MM.1S (cell line): ENCODE measurements at regions not wholly inside any gene's neighbourhood (a gene's known extent, or its start where the extent isn't known, plus 50 kb on each side); places are given as distances from the start of the nearest gene placed in this dataset.

Experiments used
- CTCF ChIP-seq: fragments of 300-600 bp; sonication (generic); IDR thresholded peaks from 2 replicates; pipeline ENCODE4 v1.5.1; 2016; ENCODE audit warnings: antibody characterized with exemption, low read length, mixed read lengths
- EZH2 ChIP-seq: fragments of 300-600 bp; sonication (generic); optimal IDR thresholded peaks from 2 replicates; pipeline ENCODE3; 2017; ENCODE audit warnings: low read depth, mild to moderate bottlenecking, antibody characterized with exemption, low read length, mixed read lengths
- EZH2phosphoT487 ChIP-seq: fragments of 300-600 bp; sonication (generic); IDR thresholded peaks from 2 replicates; pipeline ENCODE4 v1.6.1; 2018; ENCODE audit warnings: antibody characterized with exemption, low read length

- TF ChIP-seq CTCF (no peak), EZH2 (no peak), EZH2phosphoT487 (no peak)
Measured at GRCh38 chr3:65029130-65029529, 341.3 kb upstream of the ADAMTS9 start.
